B cell (primary cell): ENCODE measurements at regions not wholly inside any gene's neighbourhood (a gene's known extent, or its start where the extent isn't known, plus 50 kb on each side); places are given as distances from the start of the nearest gene placed in this dataset.

Source experiments
- ATAC-seq: fragments of 200-7000 bp; cut with Tn5 transposase; one replicate; pipeline ENCODE4 v1.10.0; 2021; ENCODE audit warnings: low read depth, mild to moderate bottlenecking, moderate number of reproducible peaks, moderate library complexity
- CTCF ChIA-PET: fragments of 350-600 bp; sonication (Branson Sonifier 250); formaldehyde crosslinking; loops from one replicate; lab custom pipeline; 2021; ENCODE audit warnings: antibody characterized with exemption, inconsistent platforms; lab: Charles Lee
- POLR2A ChIA-PET: fragments of 350-600 bp; sonication (Branson Sonifier 250); formaldehyde crosslinking; loops from one replicate; lab custom pipeline; 2021; ENCODE audit warnings: antibody characterized with exemption; lab: Charles Lee
- DNase-seq: peaks from one replicate; pipeline ENCODE4 v3.0.0; 2013
- H2AFZ ChIP-seq: 2 replicates; pipeline ENCODE4 v1.6.1; 2012; ENCODE audit warnings: mild to moderate bottlenecking, low read depth, low read length; ENCODE audit not compliant: insufficient read depth, poor library complexity, severe bottlenecking
- H3K27ac ChIP-seq, 2 donors: 1 replicate in 1 of 2; 2 replicates in 1 of 2; pipeline ENCODE4 v1.5.1; 2012 to 2013; ENCODE audit warnings: low read length in 2 of 2, mild to moderate bottlenecking in 2 of 2, moderate library complexity in 1 of 2
- H3K27me3 ChIP-seq, 4 experiments: fragments of 200-600 bp in 1 of 4; sonication (generic) in 1 of 4; replicated peaks in 1 of 4; 1 replicate in 2 of 4; 2 replicates in 2 of 4; pipeline versions ENCODE4 v1.6.1 to v1.7.0; 2013 to 2016; ENCODE audit warnings: low read length in 3 of 4, mild to moderate bottlenecking in 2 of 4, mixed read lengths in 1 of 4, moderate library complexity in 1 of 4; ENCODE audit not compliant: insufficient read depth in 4 of 4, control insufficient read depth in 3 of 4; ENCODE audit errors: control extremely low read depth in 1 of 4
- H3K36me3 ChIP-seq, 2 experiments: replicated peaks in 1 of 2; 1 replicate in 1 of 2; 2 replicates in 1 of 2; pipeline versions ENCODE4 v1.6.1 to v1.7.1; 2013; ENCODE audit warnings: low read length in 1 of 2; ENCODE audit not compliant: insufficient read depth in 2 of 2, control insufficient read depth in 1 of 2; ENCODE audit errors: control extremely low read depth in 1 of 2, extremely low read depth in 1 of 2
- H3K4me1 ChIP-seq, 2 donors: fragments of 200-600 bp in 1 of 2; sonication (generic) in 1 of 2; 1 replicate in 1 of 2; 2 replicates in 1 of 2; pipeline versions ENCODE4 v1.5.1 to v1.6.1; 2013 to 2017; ENCODE audit warnings: low read length in 2 of 2; ENCODE audit not compliant: control insufficient read depth in 2 of 2, insufficient read depth in 2 of 2
- H3K4me2 ChIP-seq: replicated peaks from 2 replicates; pipeline ENCODE3; 2012; ENCODE audit warnings: mild to moderate bottlenecking, low read depth, low read length; ENCODE audit not compliant: poor library complexity, severe bottlenecking
- H3K4me3 ChIP-seq, 5 experiments: fragments of 200-600 bp in 1 of 5; sonication (generic) in 1 of 5; 1 replicate in 3 of 5; 2 replicates in 2 of 5; pipeline versions ENCODE4 v1.5.1 to v1.7.0; 2011 to 2016; ENCODE audit warnings: low read length in 4 of 5, mild to moderate bottlenecking in 4 of 5, low read depth in 2 of 5, control low read depth in 1 of 5, moderate library complexity in 1 of 5; ENCODE audit not compliant: insufficient read depth in 1 of 5; ENCODE audit errors: control extremely low read depth in 1 of 5, extremely low read depth in 1 of 5
- H3K79me2 ChIP-seq: fragments of 200-600 bp; sonication (generic); one replicate; pipeline ENCODE4 v1.6.0; 2016; ENCODE audit warnings: low read length; ENCODE audit not compliant: control insufficient read depth, insufficient read depth
- H3K9ac ChIP-seq: fragments of 200-600 bp; sonication (generic); 2 replicates; pipeline ENCODE4 v1.6.1; 2017; ENCODE audit warnings: mild to moderate bottlenecking, low read length, moderate library complexity
- H3K9me3 ChIP-seq, 3 donors: one replicate each; pipeline versions ENCODE4 v1.6.1 to v1.7.1; 2013; ENCODE audit warnings: low read length in 2 of 3; ENCODE audit not compliant: control insufficient read depth in 2 of 3, insufficient read depth in 1 of 3; ENCODE audit errors: control extremely low read depth in 1 of 3
- H4K20me1 ChIP-seq: 2 replicates; pipeline ENCODE4 v1.6.0; 2012; ENCODE audit warnings: mild to moderate bottlenecking, low read length; ENCODE audit not compliant: insufficient read depth, control insufficient read depth, poor library complexity, severe bottlenecking
- H3K27ac Mint-ChIP-seq: one replicate; pipeline ENCODE4 v1.8.0; 2021; ENCODE audit warnings: mixed read lengths
- H3K27me3 Mint-ChIP-seq: one replicate; pipeline ENCODE4 v1.8.0; 2021; ENCODE audit warnings: mixed read lengths
- H3K4me1 Mint-ChIP-seq: one replicate; pipeline ENCODE4 v1.8.0; 2021; ENCODE audit warnings: mixed read lengths
- H3K4me3 Mint-ChIP-seq: one replicate; pipeline ENCODE4 v1.8.0; 2021; ENCODE audit warnings: mixed read lengths
- H3K9me3 Mint-ChIP-seq: one replicate; pipeline ENCODE4 v1.8.0; 2022; ENCODE audit warnings: mixed read lengths; ENCODE audit not compliant: insufficient read depth
- CTCF ChIP-seq: fragments of 200-600 bp; IDR thresholded peaks from one replicate; pipeline ENCODE4 v1.8.0; 2022; ENCODE audit warnings: antibody characterized with exemption, mild to moderate bottlenecking
- EZH2 ChIP-seq: IDR thresholded peaks from 2 replicates; pipeline ENCODE4 v1.6.1; 2012; ENCODE audit warnings: borderline replicate concordance, low read depth, mild to moderate bottlenecking, moderate library complexity, low read length; ENCODE audit not compliant: insufficient read depth, poor library complexity, severe bottlenecking
- WGBS: methylation state at CpG from one replicate; pipeline ENCODE4 v1.1.5; 2013; ENCODE audit warnings: missing lambda C conversion rate; ENCODE audit not compliant: insufficient coverage; 5-methylcytosine and 5-hydroxymethylcytosine counted together
- intact Hi-C: fragments of 100-400 bp; cut with micrococcal nuclease; formaldehyde crosslinking; loops from one replicate; pipeline ENCODE4 v1.10.0; 2022

DNA sequence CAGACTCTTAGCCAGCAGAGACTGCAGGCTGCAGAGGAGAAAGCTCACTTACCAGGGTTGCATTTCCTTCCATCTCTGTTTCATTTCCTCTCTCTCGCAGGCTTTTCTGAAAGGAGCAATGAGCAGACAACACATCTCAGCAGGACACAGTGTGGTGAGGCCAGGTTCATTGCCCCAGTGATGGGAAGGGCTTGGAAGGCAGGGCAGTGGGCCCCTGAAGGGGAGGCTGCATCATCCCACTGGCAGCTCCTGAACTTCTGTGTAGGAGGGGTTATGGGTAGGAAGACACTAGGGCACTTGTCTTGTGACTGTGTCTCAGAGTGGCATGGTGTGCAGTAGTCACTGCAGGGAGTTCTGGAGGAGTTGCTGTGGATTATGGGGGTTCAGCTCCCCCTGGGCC is 246.8 kb downstream of the QKI start:
- Histone ChIP-seq H2AFZ (no peak overlapping the region), H3K27me3 (no peaks in the 10 kb centered on the region), H3K36me3 (no peaks in the 10 kb centered on the region), H3K4me3 (no peak overlapping the region), H3K9ac (no peak overlapping the region), H3K79me2 (no peaks in the 10 kb centered on the region), H3K4me1 (peaks cover 19 to 32% of the 10 kb centered on the region in 2 donors), H4K20me1 (no peaks in the 10 kb centered on the region), H3K27ac (no peak overlapping the region), H3K9me3 (no peaks in the 10 kb centered on the region), H3K4me2 (peak overlapping the region; percentile 53)
- intact Hi-C loops = no loop called here
- ChIA-PET POLR2A (interaction anchor here (0.6 to 0.8 kb wide), 2 partner anchors 51 to 114 kb away, joined by 4 to 5 read pairs; no protein-coding TSS in a partner anchor), CTCF (interaction anchor here (1.0 kb wide), 1 partner anchor 8 kb away, joined by 3 read pairs; no protein-coding TSS in a partner anchor)
- Mint-ChIP-seq H3K27me3 (no peaks in the 10 kb centered on the region), H3K4me3 (peak overlapping the region; percentile 56), H3K4me1 (peaks cover 37% of the 10 kb centered on the region), H3K27ac (peak overlapping the region; percentile 63), H3K9me3 (no peaks in the 10 kb centered on the region)
- DNase-seq (peak; percentile 62), ATAC-seq (peak; percentile 83)
- TF ChIP-seq EZH2 (no peak), CTCF (no peak)
- no CpG with 5 or more reads among the region's 1 CpG for WGBS

GRCh38 chr6:163659803-163660202 is 245.3 kb downstream of the QKI start:
- 80% methylated on average over 1 of the region's 4 CpGs for WGBS
- peaks cover 37% of the 10 kb centered on the region for H3K4me1 Mint-ChIP-seq
- H3K4me3 Mint-ChIP-seq = no peak overlapping the region
- H3K9me3 Mint-ChIP-seq = peaks cover 2% of the 10 kb centered on the region
- no peak overlapping the region for H2AFZ ChIP-seq
- H3K27ac Mint-ChIP-seq = no peak overlapping the region
- DNase-seq = no peak
- intact Hi-C loops = loop anchor here (5.0 kb wide), 1 partner anchor 297 kb away; no protein-coding TSS in a partner anchor
- no peak overlapping the region for H3K27ac ChIP-seq
- H3K9me3 ChIP-seq = no peaks in the 10 kb centered on the region
- ATAC-seq = peak; percentile 59
- no peaks in the 10 kb centered on the region for H3K27me3 ChIP-seq
- no peak overlapping the region for H3K4me2 ChIP-seq
- TF ChIP-seq EZH2 (no peak), CTCF (no peak)
- no peaks in the 10 kb centered on the region for H3K79me2 ChIP-seq
- peaks cover 19 to 26% of the 10 kb centered on the region in 2 donors for H3K4me1 ChIP-seq
- ChIA-PET POLR2A (no interaction called here), CTCF (no interaction called here)
- H4K20me1 ChIP-seq = no peaks in the 10 kb centered on the region
- no peaks in the 10 kb centered on the region for H3K36me3 ChIP-seq
- H3K4me3 ChIP-seq = no peak overlapping the region
- H3K27me3 Mint-ChIP-seq = peaks cover 5% of the 10 kb centered on the region
- H3K9ac ChIP-seq = no peak overlapping the region
